BJ (cell line): ENCODE measurements at regions not wholly inside any gene's neighbourhood (a gene's known extent, or its start where the extent isn't known, plus 50 kb on each side); places are given as distances from the start of the nearest gene placed in this dataset.

Source experiments
- CTCF ChIA-PET: fragments of 350-600 bp; formaldehyde crosslinking; extraction: SDS; loops from one replicate; lab custom pipeline; 2021; ENCODE audit warnings: antibody characterized with exemption, inconsistent platforms; lab: Yijun Ruan, JAX
- POLR2A ChIA-PET: fragments of 300-600 bp; sonication (Branson Sonifier 250); formaldehyde crosslinking; extraction: SDS; loops from one replicate; lab custom pipeline; 2021; ENCODE audit warnings: antibody characterized with exemption; lab: Charles Lee
- DNase-seq: peaks from one replicate; pipeline ENCODE4 v3.0.0-alpha.2; 2011; ENCODE audit warnings: low read depth
- H3K27me3 ChIP-seq: 2 replicates; pipeline ENCODE4 v1.6.0; 2011; ENCODE audit warnings: low read length; ENCODE audit not compliant: control insufficient read depth, insufficient read depth
- H3K36me3 ChIP-seq: 2 replicates; pipeline ENCODE4 v1.5.1; 2011; ENCODE audit warnings: low read length; ENCODE audit not compliant: control insufficient read depth, insufficient read depth
- H3K4me3 ChIP-seq: 2 replicates; pipeline ENCODE4 v1.5.1; 2011; ENCODE audit warnings: low read depth, mild to moderate bottlenecking, control low read depth, low read length
- CTCF ChIP-seq: IDR thresholded peaks from 2 replicates; pipeline ENCODE4 v1.5.1; 2011; ENCODE audit warnings: low read depth, mild to moderate bottlenecking, control low read depth, inconsistent platforms, low read length, moderate library complexity; ENCODE audit not compliant: insufficient read depth

- POLR2A ChIA-PET = no interaction called here
- Histone ChIP-seq H3K36me3 (no peaks in the 10 kb centered on the region), H3K27me3 (no peaks in the 10 kb centered on the region), H3K4me3 (no peak overlapping the region)
- TF ChIP-seq CTCF = no peak
- no peak for DNase-seq
- CTCF ChIA-PET = no interaction called here
Observed at GRCh38 chr9:73838871-73839270, 658.3 kb upstream of the RORB start.

- CTCF ChIA-PET = no interaction called here
- H3K4me3 ChIP-seq = no peak overlapping the region
- TF ChIP-seq CTCF = no peak
- DNase-seq = no peak
- H3K27me3 ChIP-seq = no peaks in the 10 kb centered on the region
- POLR2A ChIA-PET = no interaction called here
- no peaks in the 10 kb centered on the region for H3K36me3 ChIP-seq
Observed at GRCh38 chr9:73839471-73839870, 657.7 kb upstream of the RORB start.

GRCh38 chr9:73841018-73841417 lies 656.1 kb upstream of the RORB start:
- POLR2A ChIA-PET = no interaction called here
- CTCF ChIA-PET = no interaction called here
- H3K36me3 ChIP-seq = no peaks in the 10 kb centered on the region
- DNase-seq = no peak
- H3K4me3 ChIP-seq = no peak overlapping the region
- H3K27me3 ChIP-seq = no peaks in the 10 kb centered on the region
- no peak for TF ChIP-seq CTCF

GRCh38 chr9:73844135-73844534 lies 653.0 kb upstream of the RORB start:
- Histone ChIP-seq H3K27me3 (no peaks in the 10 kb centered on the region), H3K4me3 (no peak overlapping the region), H3K36me3 (no peaks in the 10 kb centered on the region)
- no peak for DNase-seq
- POLR2A ChIA-PET = no interaction called here
- no peak for TF ChIP-seq CTCF
- CTCF ChIA-PET = no interaction called here

GRCh38 chr9:73845539-73845938 lies 651.6 kb upstream of the RORB start:
- ChIA-PET POLR2A (no interaction called here), CTCF (no interaction called here)
- H3K36me3 ChIP-seq = no peaks in the 10 kb centered on the region
- no peak for DNase-seq
- H3K4me3 ChIP-seq = no peak overlapping the region
- no peak for TF ChIP-seq CTCF
- no peaks in the 10 kb centered on the region for H3K27me3 ChIP-seq
